ENCODE measurements at regions not wholly inside any gene's neighbourhood (a gene's known extent, or its start where the extent isn't known, plus 50 kb on each side); places are given as distances from the start of the nearest gene placed in this dataset.
"Not testable (repeated sequence)": the region's sequence is repeated elsewhere in the genome, so short reads cannot be mapped to it uniquely, and the experiment has no call there.

DNA sequence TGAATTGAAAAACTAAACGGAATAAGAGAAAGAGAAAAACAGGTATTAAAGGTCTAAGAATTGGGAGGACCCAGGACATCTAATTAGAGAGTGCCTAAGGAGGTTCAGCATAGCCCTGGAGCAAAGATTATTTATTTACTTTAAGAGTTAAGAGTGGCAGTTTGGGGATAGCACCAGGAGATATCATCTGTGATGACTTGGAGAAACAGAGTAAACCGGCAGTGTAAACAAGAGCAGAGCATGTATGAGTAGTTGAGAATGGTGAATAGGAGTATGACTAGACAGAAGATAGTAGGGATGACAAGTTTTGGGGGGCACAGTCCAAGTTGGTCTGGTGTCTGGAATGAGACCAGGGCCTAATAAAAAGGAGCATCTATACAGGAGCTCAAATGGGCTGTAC, 167.9 kb upstream of the JADE1 start:
- not testable (repeated sequence) for H3K27ac ChIP-seq (ENCODE audit: low read depth, low read length); DNase-seq (ENCODE audit: low read depth in 4 of 6, low spot score in 6 of 6); H3K9me3 ChIP-seq (ENCODE audit: control insufficient read depth, insufficient read depth, low read length); H3K4me1 ChIP-seq (ENCODE audit: control insufficient read depth, insufficient read depth, low read length); H3K36me3 ChIP-seq (ENCODE audit: control insufficient read depth, insufficient read depth, low read length); H3K27me3 ChIP-seq (ENCODE audit: control insufficient read depth, insufficient read depth, low read length); H3K4me3 ChIP-seq (ENCODE audit: low read depth, low read length)
- WGBS (ENCODE audit: insufficient coverage) = 100% methylated on average over 1 of the region's 2 CpGs

DNA sequence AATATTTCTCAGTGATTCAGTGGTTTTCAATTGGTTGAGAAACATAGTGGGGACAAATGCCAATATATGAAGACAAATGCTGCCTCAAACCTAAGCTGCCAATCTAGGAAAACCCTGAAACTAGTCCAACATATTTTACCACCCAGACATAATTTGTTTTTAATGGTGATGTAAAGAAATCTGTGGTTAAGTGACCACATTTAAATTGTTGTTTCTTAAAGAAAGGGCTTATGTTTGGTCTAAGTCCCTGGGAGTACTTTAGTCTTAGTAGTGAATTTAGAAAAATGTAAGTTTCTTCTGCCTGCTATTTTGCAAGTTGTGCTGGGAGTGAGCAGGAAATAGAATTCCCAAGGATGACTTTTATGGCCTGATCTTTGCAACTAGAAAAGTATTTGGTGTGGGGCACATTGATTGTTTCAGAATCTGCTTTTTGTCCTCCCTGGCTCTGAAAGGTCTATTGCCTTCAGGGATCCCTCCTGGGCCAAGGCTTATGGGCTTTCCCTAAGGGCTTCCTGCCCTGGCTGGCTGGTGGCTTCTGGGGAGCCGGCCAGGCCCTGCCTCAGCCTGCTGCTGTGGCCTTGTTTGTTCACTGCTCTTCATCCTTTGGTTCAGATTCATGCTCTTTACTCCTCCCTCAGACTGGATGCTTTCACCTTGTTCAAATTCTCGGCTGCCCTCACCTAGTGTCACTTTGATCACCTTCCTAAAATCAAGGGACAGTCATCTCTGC, 169.8 kb upstream of the JADE1 start:
- no peak overlapping the region for H3K4me3 ChIP-seq (ENCODE audit: low read depth, low read length)
- no peaks in the 10 kb centered on the region for H3K9me3 ChIP-seq (ENCODE audit: control insufficient read depth, insufficient read depth, low read length)
- no peak overlapping the region for H3K27ac ChIP-seq (ENCODE audit: low read depth, low read length)
- no peaks in the 10 kb centered on the region for H3K36me3 ChIP-seq (ENCODE audit: control insufficient read depth, insufficient read depth, low read length)
- H3K27me3 ChIP-seq (ENCODE audit: control insufficient read depth, insufficient read depth, low read length) = no peaks in the 10 kb centered on the region
- DNase-seq (ENCODE audit: low read depth in 4 of 6, low spot score in 6 of 6) = peak in 1 of 6 donors; percentile 34
- 65% methylated on average over 2 of the region's 2 CpGs for WGBS (ENCODE audit: insufficient coverage)
- peaks cover 13% of the 10 kb centered on the region for H3K4me1 ChIP-seq (ENCODE audit: control insufficient read depth, insufficient read depth, low read length)

GRCh38 chr4:128636906-128637305, 172.6 kb upstream of the JADE1 start:
- no peak overlapping the region for H3K4me3 ChIP-seq (ENCODE audit: low read depth, low read length)
- DNase-seq (ENCODE audit: low read depth in 4 of 6, low spot score in 6 of 6) = no peak
- WGBS (ENCODE audit: insufficient coverage) = no CpG with 5 or more reads among the region's 2 CpGs
- no peaks in the 10 kb centered on the region for H3K27me3 ChIP-seq (ENCODE audit: control insufficient read depth, insufficient read depth, low read length)
- no peaks in the 10 kb centered on the region for H3K36me3 ChIP-seq (ENCODE audit: control insufficient read depth, insufficient read depth, low read length)
- peaks cover 13% of the 10 kb centered on the region for H3K4me1 ChIP-seq (ENCODE audit: control insufficient read depth, insufficient read depth, low read length)
- H3K27ac ChIP-seq (ENCODE audit: low read depth, low read length) = no peak overlapping the region
- no peaks in the 10 kb centered on the region for H3K9me3 ChIP-seq (ENCODE audit: control insufficient read depth, insufficient read depth, low read length)

DNA sequence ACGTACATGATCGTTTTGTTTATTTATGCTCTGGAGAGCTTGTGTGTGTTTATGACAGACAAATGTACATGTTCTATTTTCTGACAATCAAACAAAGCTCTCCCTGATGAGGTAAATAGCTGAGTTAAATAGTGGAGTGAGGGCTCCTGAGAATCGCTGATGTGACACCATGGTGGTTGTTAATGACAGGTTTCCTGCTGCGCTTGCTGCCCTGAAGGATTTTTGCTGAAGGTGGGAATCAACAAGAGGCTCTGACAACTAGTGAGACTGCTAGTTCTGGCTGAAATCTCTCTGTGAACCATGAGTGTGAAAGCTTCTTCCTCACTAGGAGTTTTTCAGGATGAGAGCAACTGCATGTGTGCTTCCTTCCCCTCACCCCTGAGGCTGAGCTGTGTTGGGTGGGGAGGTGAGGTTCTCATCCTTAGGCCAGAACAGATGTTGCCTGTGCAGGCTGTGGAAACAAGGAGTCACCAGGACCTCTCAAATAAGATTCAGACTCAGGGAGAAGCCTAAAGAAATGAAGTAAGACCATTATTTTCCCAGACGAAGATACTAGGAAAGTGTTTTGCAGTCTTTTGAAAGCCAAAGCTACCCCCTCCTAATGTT, 173.4 kb upstream of the JADE1 start:
- H3K4me3 ChIP-seq (ENCODE audit: low read depth, low read length) = no peak overlapping the region

DNA sequence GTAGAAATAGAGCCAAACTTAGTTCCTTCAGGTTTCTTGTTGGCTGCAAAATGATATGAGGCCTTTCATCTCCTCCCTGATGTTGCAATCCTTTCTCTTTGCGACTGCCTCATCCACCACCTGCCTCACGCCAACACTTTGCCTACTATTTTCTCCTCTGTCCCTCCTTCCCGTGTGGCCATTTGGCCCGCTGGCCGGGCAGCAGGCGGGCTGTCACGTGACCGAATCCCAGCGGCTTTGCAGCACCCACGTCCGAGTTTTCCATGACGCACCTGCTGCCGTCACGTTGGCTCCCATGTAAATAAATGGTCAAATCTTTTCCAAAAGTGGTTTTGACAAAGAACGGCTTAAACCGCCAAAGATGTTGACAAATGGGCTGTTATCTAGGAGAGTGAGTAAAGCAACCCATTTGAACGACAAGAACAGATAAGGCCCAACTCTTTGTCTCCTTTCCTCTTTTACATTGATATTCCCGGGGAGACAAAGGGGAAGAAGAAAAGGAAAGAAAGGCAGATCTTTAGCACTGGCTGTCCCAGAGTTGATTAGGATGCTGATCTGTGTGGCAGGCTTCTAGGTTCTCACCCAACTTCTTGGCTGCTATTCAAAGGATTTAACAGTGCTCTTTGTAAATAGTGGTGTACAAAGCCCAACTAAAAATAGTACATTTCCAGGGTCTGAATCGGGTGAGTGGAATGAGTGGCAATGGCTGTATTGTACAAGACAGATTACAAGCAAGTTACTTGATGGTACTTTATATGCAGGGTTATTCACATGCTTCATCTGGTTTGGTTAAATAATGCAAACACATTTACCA, 174.2 kb upstream of the JADE1 start:
- H3K27me3 ChIP-seq (ENCODE audit: control insufficient read depth, insufficient read depth, low read length) = no peaks in the 10 kb centered on the region
- peak in 5 of 6 donors; percentile 51 to 90 (median 57) for DNase-seq (ENCODE audit: low read depth in 4 of 6, low spot score in 6 of 6)
- H3K27ac ChIP-seq (ENCODE audit: low read depth, low read length) = peak overlapping the region; percentile 75
- H3K36me3 ChIP-seq (ENCODE audit: control insufficient read depth, insufficient read depth, low read length) = no peaks in the 10 kb centered on the region
- H3K4me3 ChIP-seq (ENCODE audit: low read depth, low read length) = no peak overlapping the region
- 56% methylated on average over 11 of the region's 19 CpGs for WGBS (ENCODE audit: insufficient coverage)
- H3K4me1 ChIP-seq (ENCODE audit: control insufficient read depth, insufficient read depth, low read length) = peaks cover 13% of the 10 kb centered on the region
- H3K9me3 ChIP-seq (ENCODE audit: control insufficient read depth, insufficient read depth, low read length) = no peaks in the 10 kb centered on the region

More for the DNA sequence above, 173.4 kb upstream of the JADE1 start:
- H3K36me3 ChIP-seq (ENCODE audit: control insufficient read depth, insufficient read depth, low read length) = no peaks in the 10 kb centered on the region
- H3K9me3 ChIP-seq (ENCODE audit: control insufficient read depth, insufficient read depth, low read length) = no peaks in the 10 kb centered on the region
- peak overlapping the region; percentile 75 for H3K27ac ChIP-seq (ENCODE audit: low read depth, low read length)
- DNase-seq (ENCODE audit: low read depth in 4 of 6, low spot score in 6 of 6) = peak in 2 of 6 donors; percentile 75 to 79
- H3K27me3 ChIP-seq (ENCODE audit: control insufficient read depth, insufficient read depth, low read length) = no peaks in the 10 kb centered on the region
- peaks cover 13% of the 10 kb centered on the region for H3K4me1 ChIP-seq (ENCODE audit: control insufficient read depth, insufficient read depth, low read length)
- 26% methylated on average over 2 of the region's 5 CpGs for WGBS (ENCODE audit: insufficient coverage)

DNA sequence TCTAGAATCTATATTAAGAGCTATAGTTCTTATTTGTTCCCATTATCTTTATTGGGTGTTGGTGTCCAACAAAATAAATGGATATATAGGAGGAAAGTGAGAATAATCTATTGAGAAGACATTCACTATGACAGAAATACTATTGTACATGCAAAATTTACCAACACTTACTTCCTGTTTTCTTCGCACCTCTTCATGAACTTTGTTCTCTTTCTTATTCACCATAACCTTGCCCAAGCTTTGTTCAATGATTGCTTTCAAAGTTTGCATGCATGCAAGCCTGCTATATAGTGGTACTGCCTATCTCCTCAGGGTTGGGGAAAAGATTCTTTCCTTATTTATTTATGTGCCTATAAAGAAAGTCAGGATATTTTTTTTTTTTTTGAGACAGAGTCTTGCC, 176.4 kb upstream of the JADE1 start:
- no CpG with 5 or more reads among the region's 1 CpG for WGBS (ENCODE audit: insufficient coverage)
- no peaks in the 10 kb centered on the region for H3K9me3 ChIP-seq (ENCODE audit: control insufficient read depth, insufficient read depth, low read length)
- H3K4me3 ChIP-seq (ENCODE audit: low read depth, low read length) = no peak overlapping the region
- H3K27me3 ChIP-seq (ENCODE audit: control insufficient read depth, insufficient read depth, low read length) = no peaks in the 10 kb centered on the region
- no peak for DNase-seq (ENCODE audit: low read depth in 4 of 6, low spot score in 6 of 6)
- H3K36me3 ChIP-seq (ENCODE audit: control insufficient read depth, insufficient read depth, low read length) = no peaks in the 10 kb centered on the region
- H3K27ac ChIP-seq (ENCODE audit: low read depth, low read length) = no peak overlapping the region
- H3K4me1 ChIP-seq (ENCODE audit: control insufficient read depth, insufficient read depth, low read length) = peaks cover 9% of the 10 kb centered on the region

GRCh38 chr4:128630871-128631270, 178.6 kb upstream of the JADE1 start:
- no peaks in the 10 kb centered on the region for H3K36me3 ChIP-seq (ENCODE audit: control insufficient read depth, insufficient read depth, low read length)
- no peak overlapping the region for H3K4me3 ChIP-seq (ENCODE audit: low read depth, low read length)
- H3K27me3 ChIP-seq (ENCODE audit: control insufficient read depth, insufficient read depth, low read length) = no peaks in the 10 kb centered on the region
- peak in 2 of 6 donors; percentile 55 to 64 for DNase-seq (ENCODE audit: low read depth in 4 of 6, low spot score in 6 of 6)
- WGBS (ENCODE audit: insufficient coverage) = 80% methylated on average over 1 of the region's 5 CpGs
- no peak overlapping the region for H3K27ac ChIP-seq (ENCODE audit: low read depth, low read length)
- H3K9me3 ChIP-seq (ENCODE audit: control insufficient read depth, insufficient read depth, low read length) = no peaks in the 10 kb centered on the region
- H3K4me1 ChIP-seq (ENCODE audit: control insufficient read depth, insufficient read depth, low read length) = peaks cover 4% of the 10 kb centered on the region

DNA sequence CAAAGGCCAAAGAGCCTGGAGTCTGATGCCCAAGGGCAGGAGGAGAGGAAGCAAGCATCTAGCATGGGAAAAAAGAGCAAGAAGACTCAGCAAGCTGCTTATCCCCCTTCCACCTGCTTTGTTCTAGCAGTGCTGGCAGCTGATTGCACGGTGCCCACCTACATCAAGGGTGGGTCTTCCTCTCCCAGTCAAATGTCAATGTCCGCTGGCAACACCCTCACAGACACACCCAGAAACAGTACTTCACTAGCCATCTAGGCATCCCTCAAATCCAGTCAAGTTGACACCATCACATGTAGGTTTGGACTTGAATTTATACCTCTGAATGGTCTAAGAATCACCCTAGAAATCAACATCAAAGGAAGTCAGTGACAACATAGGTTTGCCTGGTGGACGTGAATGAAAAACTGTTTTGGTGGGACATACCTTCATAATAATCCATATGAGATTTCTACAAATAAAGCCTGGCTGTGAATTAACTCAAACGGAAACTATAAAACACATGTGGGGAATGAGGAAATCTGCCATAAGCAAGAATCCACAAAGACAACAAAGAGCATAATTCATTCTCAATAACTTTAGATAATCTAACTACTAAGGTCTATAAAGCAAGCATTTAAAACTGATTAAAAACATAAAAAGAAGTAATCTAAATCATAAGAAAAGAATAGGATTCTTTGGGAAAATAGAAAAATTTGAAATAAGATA, 185.8 kb upstream of the JADE1 start:
- H3K36me3 ChIP-seq (ENCODE audit: control insufficient read depth, insufficient read depth, low read length) = no peaks in the 10 kb centered on the region
- H3K27me3 ChIP-seq (ENCODE audit: control insufficient read depth, insufficient read depth, low read length) = no peaks in the 10 kb centered on the region
- H3K9me3 ChIP-seq (ENCODE audit: control insufficient read depth, insufficient read depth, low read length) = no peaks in the 10 kb centered on the region
- no peak overlapping the region for H3K27ac ChIP-seq (ENCODE audit: low read depth, low read length)
- 100% methylated on average over 1 of the region's 4 CpGs for WGBS (ENCODE audit: insufficient coverage)
- no peaks in the 10 kb centered on the region for H3K4me1 ChIP-seq (ENCODE audit: control insufficient read depth, insufficient read depth, low read length)
- no peak overlapping the region for H3K4me3 ChIP-seq (ENCODE audit: low read depth, low read length)
- DNase-seq (ENCODE audit: low read depth in 4 of 6, low spot score in 6 of 6) = no peak

GRCh38 chr4:128620279-128620965, 189.1 kb upstream of the JADE1 start:
- not testable (repeated sequence) for H3K9me3 ChIP-seq (ENCODE audit: control insufficient read depth, insufficient read depth, low read length); H3K36me3 ChIP-seq (ENCODE audit: control insufficient read depth, insufficient read depth, low read length); H3K4me3 ChIP-seq (ENCODE audit: low read depth, low read length); DNase-seq (ENCODE audit: low read depth in 4 of 6, low spot score in 6 of 6); H3K27me3 ChIP-seq (ENCODE audit: control insufficient read depth, insufficient read depth, low read length); H3K27ac ChIP-seq (ENCODE audit: low read depth, low read length); H3K4me1 ChIP-seq (ENCODE audit: control insufficient read depth, insufficient read depth, low read length)
- WGBS (ENCODE audit: insufficient coverage) = 87% methylated on average over 3 of the region's 7 CpGs

All from spinal cord (tissue), 9 donors.